GM19035 (cell line): ENCODE measurements at regions not wholly inside any gene's neighbourhood (a gene's known extent, or its start where the extent isn't known, plus 50 kb on each side); places are given as distances from the start of the nearest gene placed in this dataset.
"Not testable (repeated sequence)": the region's sequence is repeated elsewhere in the genome, so short reads cannot be mapped to it uniquely, and the experiment has no call there.

Experiments
- ATAC-seq: cut with Tn5 transposase; IDR thresholded peaks from one replicate; pipeline ENCODE4 v1.9.1; 2021; ENCODE audit not compliant: unreplicated experiment

DNA sequence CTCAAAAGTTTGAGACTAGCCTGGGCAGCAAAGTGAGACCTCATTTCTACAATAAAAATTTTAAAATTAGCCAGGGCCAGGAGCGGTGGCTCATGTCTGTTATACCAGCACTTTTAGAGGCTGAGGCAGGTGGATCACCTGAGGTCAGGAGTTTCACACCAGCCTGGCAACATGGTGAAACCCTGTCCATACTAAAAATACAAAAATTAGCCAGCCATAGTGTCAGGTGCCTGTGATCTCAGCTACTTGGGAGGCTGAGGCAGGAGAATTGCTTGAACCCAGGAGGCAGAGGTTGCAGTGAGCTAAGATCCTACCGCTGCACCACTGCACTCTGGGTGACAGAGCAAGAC lies 85.1 kb upstream of the MAP4 start:
- not testable (repeated sequence) for ATAC-seq

GRCh38 chr3:48092270-48092669 lies 76.1 kb upstream of the MAP4 start:
- ATAC-seq: no peak

DNA sequence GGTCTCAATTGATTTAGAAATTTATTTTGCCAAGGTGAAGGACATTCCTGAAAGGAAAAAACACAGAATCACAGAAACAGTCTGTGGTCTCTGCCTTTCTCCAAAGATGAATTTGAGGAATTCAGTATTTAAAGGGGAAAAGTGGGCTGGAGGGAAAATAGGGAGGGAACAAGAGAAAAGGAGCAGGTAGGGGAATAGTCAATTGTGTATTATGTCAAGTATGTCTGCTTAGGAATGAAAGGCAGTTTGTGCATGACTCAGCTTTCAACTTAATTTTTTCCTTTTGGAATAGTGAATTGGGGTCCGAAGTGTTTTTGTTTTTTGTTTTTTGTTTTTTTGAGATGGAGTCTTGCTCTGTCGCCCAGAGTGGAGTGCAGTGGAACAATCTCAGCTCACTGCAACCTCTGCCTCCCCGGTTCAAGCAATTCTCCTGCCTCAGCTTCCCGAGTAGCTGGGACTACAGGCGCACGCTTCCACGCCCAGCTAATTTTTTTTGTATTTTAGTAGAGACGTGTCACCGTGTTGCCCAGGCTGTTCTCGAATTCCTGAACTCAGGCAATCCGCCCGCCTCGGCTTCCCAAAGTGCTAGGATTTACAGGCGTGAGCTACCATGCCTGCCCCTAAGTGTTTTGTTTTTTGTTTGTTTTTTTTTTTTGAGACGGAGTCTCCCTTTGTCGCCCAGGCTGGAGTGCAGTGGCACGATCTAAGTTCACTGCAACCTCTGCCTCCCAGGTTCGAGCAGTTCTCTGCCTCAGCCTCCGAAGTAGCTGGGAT lies 74.1 kb upstream of the MAP4 start:
- ATAC-seq: no peak

DNA sequence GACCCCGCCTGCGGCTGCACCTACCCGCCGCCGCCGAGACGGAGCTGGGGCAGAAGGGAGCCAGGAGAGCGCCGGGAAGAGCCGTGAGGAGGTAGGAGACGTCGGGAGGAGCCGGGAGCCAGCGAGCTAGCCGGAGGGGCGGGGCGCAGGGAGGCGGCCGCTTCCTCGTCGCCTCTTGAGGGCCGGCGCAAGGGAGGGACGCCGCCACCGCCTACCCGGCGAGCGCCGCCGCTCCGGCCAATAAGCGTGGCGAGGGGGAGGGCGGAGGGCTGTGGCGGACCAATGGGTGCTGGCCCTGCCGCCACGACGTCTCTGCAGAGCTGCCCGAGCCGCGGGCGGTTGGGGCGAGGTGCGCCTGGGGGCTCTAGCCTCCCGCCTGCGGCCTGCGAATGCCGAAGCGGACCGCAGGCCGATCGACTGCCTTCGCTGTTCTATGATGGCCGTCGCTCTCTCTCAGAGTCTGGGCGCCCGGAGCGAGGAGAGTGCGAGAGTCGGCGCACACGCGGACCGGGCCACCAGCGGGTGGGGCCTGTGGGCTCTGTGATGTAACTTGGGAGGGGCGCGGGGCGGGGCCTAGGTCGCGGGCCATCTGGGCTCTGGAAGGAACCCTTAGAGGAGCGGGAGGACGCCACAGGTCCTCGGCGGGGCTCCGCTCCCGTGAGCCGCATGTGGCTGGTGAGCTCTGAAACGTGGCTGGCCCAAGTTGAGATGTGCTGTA lies 72.7 kb upstream of the MAP4 start:
- ATAC-seq: peak; percentile 93

GRCh38 chr3:48088056-48088748 lies 72.0 kb upstream of the MAP4 start:
- peak; percentile 24 for ATAC-seq

DNA sequence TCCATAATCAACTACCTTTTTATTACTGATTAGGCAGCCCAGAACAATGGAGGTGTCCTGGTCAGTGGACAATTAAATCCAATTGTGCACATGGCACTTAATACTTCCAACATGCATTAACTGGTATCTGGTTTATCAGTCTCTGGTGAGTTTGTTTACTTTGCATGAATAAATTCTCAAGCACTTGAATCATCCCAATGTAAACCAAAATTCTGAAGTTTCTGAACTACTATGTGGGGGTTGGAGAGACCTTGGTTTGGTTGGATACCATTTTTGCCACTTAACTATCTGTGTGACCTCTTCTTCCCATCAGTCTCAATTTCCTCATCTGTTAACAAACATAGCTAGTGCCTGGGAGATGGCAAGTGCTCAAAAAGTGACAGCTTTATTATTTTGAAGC lies 70.5 kb upstream of the MAP4 start:
- no peak for ATAC-seq

- no peak for ATAC-seq
Observed at GRCh38 chr3:48084929-48085328, 68.7 kb upstream of the MAP4 start.

- no peak for ATAC-seq
Observed at GRCh38 chr3:48084170-48084569, 68.0 kb upstream of the MAP4 start.

DNA sequence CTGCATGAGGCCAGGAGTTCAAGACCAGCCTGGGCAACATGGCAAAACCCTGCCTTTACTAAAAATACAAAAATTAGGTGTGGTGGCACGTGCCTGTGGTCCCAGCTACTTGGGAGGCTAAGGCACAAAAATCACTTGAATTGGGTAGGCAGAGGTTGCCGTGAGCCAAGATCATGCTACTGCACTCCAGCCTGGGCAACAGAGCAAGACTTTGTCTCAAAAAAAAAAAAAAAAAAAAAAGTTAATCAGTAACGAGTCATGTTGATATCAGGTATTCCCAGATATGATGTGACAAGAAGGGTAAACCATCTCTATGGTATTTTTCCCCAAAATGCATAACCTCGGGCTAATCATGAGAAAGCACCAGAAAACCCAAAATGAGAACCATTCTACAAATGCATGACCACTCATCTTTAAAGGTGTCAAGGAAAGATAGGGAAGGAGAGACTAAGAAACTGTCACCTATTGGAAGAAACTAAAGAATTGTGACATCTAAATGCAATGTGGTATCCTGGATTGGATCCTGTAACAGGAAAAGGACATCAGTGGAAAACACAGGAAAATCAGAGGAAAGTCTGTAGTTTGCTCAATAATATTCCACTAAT lies 66.5 kb upstream of the MAP4 start:
- no peak for ATAC-seq

DNA sequence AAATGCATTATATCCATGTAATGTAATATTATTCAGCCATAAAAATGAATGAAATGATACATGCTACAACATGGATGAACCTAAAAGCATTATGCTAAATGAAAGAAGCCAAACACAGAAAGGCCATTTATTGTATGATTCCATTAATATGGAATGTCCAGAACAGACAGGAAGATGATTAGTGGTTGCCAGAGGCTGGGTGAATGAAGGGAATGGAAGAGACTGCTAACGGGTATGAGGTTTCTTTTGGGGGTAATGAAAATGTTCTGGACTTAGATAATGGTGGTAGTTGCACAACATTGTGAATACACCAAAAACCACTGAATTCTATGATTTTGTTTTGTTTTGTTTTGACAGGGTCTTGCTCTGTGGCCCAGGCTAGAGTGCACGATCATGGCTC lies 61.6 kb upstream of the MAP4 start:
- no peak for ATAC-seq

DNA sequence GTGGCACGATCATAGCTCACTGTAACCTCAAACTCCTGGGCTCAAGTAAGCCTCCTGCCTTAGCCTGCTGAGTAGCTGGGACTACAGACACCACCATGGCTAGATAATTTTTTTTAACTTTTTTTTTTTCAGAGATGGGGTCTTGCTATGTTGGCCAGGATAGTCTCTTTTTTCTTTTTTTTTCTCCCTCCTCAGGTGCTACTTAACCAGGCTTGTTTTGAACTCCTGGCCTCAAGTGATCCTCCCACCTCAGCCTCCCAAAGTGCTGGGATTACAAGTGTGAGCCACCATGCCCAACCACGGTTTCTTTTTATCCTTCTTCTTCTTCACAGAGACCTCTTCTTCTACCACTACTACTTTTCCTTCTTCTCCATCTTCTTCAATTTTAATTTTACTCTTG lies 53.8 kb upstream of the MAP4 start:
- ATAC-seq: no peak

GRCh38 chr3:48069339-48069738 lies 53.1 kb upstream of the MAP4 start:
- ATAC-seq: no peak

GRCh38 chr3:48068886-48069285 lies 52.7 kb upstream of the MAP4 start:
- no peak for ATAC-seq

DNA sequence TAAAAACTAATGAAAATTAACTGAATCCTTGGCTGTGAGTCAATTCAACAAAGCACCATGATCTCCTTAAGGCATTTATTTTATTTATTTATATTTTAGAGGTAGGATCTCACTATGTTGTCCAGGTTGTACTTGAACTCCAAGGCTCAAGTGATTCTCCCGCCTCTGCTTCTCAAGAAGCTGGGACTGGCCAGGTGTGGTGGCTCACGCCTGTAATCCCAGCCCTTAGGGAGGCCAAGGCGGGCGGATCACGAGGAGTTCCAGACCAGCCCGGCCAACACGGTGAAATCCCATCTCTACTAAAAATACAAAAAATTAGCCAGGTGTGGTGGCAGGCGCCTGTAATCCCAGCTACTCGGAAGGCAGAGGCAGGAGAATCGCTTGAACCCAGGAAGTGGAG lies 52.1 kb upstream of the MAP4 start:
- not testable (repeated sequence) for ATAC-seq

GRCh38 chr3:48067271-48067670 lies 51.1 kb upstream of the MAP4 start:
- ATAC-seq: no peak
